HG03521 (cell line): ENCODE measurements at regions not wholly inside any gene's neighbourhood (a gene's known extent, or its start where the extent isn't known, plus 50 kb on each side); places are given as distances from the start of the nearest gene placed in this dataset.

ENCODE experiments used
- ATAC-seq: cut with Tn5 transposase; IDR thresholded peaks from one replicate; pipeline ENCODE4 v1.9.1; 2021; ENCODE audit warnings: mild to moderate bottlenecking, moderate library complexity; ENCODE audit not compliant: unreplicated experiment

DNA sequence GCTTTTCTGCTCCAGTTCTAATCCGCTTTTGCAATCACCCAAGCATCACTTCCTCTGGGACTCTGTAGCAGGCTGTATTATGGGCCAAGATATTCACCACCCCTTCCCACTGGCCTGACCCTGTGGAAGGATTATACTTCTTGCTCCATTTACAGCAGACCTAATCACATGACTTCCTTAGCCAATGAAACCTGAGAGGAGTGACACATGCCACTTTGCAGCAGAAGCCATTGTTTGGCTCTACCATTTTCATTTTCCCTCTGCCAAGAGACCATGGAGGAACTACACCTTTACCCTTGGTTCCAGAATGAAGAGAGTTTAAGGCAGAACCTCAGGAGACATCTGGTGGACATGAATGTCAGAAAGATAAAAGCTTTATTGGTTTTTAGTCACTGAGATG lies 134.9 kb upstream of the HSD17B12 start:
- no peak for ATAC-seq

DNA sequence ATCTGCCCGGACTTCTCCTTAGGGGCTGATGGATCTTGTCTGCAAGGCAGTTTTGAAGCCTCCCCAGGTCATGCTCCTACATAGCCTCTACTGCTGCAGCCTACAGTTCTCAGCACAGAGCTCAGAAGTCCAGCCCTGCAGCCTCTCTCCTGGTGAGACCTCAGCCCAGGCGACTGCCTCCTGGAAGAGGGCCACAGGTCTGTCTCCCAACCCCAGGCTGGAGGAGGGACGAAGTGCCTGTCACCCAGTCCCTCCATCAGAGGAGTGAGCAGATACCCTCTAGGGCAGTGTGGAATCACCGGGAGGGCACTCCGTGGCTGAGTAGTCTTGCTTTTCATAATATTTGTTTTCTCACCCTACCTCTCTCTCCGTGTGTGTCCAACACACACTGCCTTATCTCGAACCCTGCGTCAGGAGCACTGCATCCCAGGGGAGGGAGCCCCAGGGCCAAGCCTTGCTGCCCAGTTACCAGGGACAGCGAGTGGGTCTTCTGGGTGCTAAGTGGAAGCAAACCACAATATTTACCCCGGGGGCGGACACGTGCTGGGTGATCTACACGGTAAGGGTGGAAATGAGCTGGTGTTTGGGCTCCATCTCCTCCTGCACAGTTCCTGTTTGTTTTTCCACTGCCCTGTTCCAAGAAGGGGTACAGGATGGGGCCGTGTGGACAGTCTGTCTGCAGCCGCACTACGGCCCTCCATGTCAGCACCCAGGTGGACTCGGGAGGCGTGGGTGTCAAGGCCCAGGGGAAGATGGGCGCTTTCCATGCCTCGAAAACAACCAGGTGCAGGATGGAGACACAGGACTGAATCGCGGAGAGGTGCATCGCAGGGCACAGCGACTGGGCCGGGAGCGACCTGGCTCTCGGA lies 133.7 kb upstream of the HSD17B12 start:
- ATAC-seq, result no peak

- no peak for ATAC-seq
Measured at GRCh38 chr11:43547430-43547831, 133.1 kb upstream of the HSD17B12 start.

- no peak for ATAC-seq
Measured at GRCh38 chr11:43547889-43548381, 132.6 kb upstream of the HSD17B12 start.

GRCh38 chr11:43548916-43549315 lies 131.6 kb upstream of the HSD17B12 start:
- ATAC-seq, result no peak

- no peak for ATAC-seq
Measured at GRCh38 chr11:43549624-43550023, 130.9 kb upstream of the HSD17B12 start.

GRCh38 chr11:43550714-43551113 lies 129.8 kb upstream of the HSD17B12 start:
- no peak for ATAC-seq

DNA sequence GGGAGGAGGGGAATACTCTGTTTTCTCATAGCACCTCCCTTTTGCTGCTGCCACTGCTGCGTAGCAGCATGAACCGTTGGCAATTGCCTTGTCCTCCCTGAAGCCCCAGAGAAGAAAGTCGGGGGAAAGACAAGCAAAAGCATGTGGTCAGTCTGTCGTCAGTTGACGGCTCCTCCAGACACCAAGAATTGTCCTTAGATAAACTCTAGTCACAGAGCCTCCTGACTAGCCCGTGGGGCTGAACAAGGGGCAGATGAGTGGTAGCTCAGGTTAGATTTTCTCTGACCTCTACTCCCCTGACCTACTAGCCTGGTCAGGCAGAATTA lies 126.4 kb upstream of the HSD17B12 start:
- no peak for ATAC-seq

DNA sequence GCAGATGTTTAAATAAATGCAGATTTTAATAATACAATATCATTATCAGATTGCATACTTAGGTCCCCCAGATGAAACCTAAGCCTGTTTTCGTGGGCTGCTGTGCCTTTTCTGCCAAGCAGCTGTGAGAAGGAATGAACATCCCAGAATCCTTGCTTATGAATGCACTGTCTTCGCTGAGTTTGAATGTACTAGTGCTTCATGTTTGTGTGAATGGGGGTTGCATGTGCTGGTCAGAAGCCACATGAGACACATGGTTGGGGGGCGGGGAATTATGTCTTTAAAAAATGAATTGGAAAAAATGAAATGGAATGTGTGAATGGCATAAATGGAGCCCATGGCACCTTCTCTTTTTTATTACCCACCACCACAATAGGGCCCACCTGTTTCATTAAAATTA lies 125.4 kb upstream of the HSD17B12 start:
- no peak for ATAC-seq

DNA sequence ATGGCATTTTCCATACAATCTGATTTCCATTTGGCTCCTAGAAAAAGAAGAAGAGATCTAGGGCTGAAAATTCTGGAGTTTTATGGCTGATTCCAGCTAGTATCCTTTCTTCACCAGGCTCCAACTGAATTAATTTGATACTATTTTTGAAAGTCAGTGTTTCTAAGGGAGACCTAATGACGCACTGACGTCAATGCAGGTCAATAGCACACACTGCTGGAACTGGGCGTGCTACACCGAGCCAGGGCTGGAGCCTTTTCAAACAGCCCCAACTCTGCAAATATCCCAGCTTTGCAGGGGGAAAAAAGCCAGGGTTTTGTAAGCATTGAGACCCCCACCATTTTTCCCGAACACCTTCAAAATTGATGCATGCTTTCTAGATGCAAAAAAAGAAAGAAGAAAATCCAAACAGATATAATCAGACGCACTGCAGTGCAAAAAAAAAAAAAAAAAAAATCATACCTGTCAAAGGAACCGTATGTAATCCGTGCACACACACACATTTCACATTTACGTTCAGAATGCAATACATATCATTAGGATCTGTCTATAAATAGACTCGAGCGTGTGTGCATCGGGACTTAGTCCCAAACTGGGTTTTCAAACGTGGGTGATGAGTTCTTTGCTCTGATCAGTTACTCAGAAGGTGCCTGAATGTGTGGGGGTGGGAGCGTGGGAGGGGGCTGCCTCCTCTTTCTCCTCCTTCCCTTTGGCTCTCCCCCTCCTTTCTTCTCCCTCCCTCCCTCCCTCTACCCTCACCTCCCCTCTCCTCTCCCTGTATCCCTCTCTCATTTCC lies 124.5 kb upstream of the HSD17B12 start:
- no peak for ATAC-seq

GRCh38 chr11:43556612-43557375 lies 123.7 kb upstream of the HSD17B12 start:
- no peak for ATAC-seq

DNA sequence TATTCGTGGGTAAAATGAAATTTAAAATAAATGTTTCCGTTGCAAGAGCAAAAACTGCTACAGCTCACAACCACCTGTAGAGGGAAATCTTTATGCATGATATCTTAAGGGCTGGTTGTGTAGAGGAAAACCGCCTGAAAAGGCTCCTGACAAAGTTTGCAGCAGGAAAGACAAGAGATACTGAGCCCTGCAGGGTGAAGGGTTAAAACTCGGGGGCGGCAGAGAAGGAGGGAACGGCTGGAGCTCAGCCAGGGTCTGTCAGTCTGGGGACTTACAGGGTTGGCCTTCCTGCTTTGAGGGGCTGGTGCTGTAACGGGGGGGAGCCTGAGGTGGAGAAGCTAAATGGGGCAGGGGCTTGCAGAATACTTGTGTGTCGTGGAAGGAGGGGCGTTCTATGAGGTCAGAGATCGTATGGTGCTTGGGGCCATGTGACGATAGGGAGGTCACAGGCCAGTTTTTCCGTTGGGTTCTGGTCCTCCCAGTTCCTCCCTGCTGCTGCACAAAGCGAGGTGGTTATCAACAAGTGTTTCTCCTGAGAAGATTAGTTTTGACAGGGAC lies 122.9 kb upstream of the HSD17B12 start:
- no peak for ATAC-seq

DNA sequence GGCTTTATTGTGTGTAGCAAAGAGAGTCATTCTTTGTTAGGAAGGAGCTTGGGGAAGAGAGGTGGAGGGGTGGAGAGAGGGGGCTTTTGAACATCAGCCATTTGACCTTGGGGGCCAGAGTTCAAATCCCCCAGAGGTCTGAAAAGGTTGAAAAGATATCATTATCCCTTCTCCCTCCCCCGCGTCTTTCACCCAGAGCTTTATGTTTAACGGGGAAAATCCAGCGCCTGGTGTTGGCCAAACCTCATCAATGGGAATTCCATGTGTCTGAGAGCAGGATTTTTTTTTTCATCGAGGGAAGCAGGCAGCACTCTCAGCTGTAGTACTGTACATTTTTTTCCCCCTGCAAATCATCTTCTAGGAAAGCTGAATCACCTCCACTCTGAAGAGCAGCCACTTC lies 122.4 kb upstream of the HSD17B12 start:
- ATAC-seq, result no peak

DNA sequence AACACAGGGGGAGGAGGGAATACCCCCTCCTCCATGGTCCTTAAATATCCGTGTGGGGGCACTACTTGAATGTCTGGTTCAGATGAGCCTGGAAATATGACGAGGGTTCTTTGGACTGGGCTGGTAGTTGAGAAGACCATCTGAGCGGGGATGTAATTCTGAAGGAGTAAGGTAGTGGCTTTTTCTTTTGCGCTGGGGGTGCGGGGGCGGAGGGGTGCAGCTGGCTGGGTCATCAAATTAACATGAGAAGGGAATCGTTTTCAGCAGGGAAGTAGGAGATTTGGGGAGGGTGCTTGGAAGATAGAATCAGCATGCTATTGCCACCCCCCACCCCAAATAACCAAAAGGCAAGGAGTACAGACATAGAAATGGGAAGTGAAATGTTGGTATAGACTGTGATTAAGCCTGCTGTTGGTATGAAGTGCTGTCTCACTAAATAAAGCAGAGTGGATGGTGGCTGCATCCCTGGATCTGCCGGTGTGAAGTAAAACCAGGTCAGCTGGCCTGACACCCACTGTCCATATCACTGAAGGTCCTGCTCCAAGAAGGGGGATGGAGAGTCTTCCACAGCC lies 121.9 kb upstream of the HSD17B12 start:
- no peak for ATAC-seq

DNA sequence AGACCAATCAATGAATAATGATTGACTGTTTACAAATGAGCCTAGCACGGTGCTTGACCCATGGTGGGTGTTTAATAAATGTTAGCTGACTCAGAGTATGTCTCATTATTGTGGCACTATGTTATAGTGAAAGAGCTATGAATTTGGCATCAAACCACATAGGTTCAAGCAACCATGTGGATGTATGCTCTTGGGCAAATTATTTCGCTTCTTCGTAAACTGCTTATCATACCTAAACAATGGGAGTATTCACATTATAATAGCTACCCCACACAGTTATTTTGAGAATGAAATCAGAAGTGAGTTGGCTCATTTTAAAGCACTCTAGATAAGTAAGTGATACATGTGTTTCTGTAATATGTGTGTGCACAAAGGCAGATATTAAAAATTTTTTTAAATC lies 118.7 kb upstream of the HSD17B12 start:
- no peak for ATAC-seq

GRCh38 chr11:43567396-43567975 lies 113.1 kb upstream of the HSD17B12 start:
- no peak for ATAC-seq

DNA sequence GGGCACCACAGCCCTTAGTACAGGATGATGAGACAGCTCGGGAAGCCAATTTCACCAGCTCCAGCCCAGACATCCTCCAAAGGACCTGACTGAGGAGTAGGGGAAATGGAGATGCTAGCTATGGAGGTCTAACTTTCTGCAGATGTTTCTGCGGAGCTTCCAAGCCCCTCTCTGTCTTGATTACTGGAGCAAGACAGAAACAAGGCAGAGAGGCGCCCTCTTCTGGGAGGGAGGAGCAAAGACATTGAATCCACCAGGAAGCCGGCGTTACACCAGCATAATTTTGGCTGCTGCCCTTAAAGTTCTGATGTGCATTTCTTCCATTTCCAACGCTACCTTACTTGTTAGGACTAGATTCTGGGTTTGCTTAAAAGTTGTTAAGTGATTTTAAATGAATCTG lies 107.3 kb upstream of the HSD17B12 start:
- no peak for ATAC-seq

- ATAC-seq, result no peak
Measured at GRCh38 chr11:43573873-43574272, 106.7 kb upstream of the HSD17B12 start.

DNA sequence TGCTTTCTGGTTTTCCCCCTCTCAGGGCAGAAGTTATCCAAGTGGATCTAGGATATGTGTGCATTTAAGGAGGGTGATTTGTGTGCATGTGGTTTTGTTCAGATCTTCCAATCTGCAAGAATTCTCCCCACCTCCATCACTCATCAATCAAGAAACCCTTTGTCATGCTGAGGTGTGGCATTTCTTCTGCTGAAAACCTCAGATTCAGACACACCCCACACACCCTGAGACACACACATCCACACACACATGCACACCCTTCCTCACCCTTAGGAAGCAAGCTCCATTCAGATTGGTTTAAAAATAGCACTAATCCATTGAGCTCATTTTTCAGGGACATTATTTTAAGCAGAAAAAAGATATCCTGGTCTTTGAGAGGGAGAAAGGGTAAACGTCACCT lies 106.1 kb upstream of the HSD17B12 start:
- ATAC-seq, result no peak
